ENCODE measurements at regions not wholly inside any gene's neighbourhood (a gene's known extent, or its start where the extent isn't known, plus 50 kb on each side); places are given as distances from the start of the nearest gene placed in this dataset.

DNA sequence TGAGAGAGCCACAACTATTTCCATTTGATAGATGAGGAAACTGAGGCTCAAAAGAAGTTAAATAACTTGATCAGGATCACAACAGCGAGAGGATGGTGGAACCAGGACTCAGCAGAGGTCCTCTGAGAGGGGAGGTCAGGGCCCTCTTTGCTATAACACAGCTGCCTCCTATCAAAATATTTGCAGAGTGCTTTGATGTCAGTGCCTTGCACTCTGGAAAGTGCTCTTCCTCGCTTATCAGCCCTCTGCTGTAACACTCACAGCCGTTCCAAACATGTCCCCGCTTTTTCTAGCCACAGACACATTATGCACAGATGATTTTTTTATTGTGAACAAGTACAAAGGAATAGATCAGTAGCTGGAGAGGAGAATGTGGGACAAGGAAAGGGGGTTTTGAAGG is 71.8 kb upstream of the ARHGAP29 start (continued):
- TF ChIP-seq ZNF503 (CRISPR knock-in tag; IDR thresholded peaks at IDR 0.05) (no peak), HMG20A (CRISPR knock-in tag; IDR thresholded peaks at IDR 0.05; ENCODE audit: borderline replicate concordance) (no peak; the same call in 1 of the 2 replicates), ZIK1 (CRISPR knock-in tag; IDR thresholded peaks at IDR 0.05; ENCODE audit: borderline replicate concordance, low read depth) (no peak), GTF3A (CRISPR knock-in tag; conservative IDR thresholded peaks at IDR 0.05) (no peak), ZFX (CRISPR knock-in tag; IDR thresholded peaks at IDR 0.05; ENCODE audit: low read depth) (0 out of 2 replicates have a peak, but pooled peaks have one; percentile 19), ZNF674 (CRISPR knock-in tag; IDR thresholded peaks at IDR 0.05; ENCODE audit: low read depth) (no peak), NCOR1 (IDR thresholded peaks at IDR 0.05; ENCODE audit: borderline replicate concordance, low read length) (no peak), EEA1 (CRISPR knock-in tag; IDR thresholded peaks at IDR 0.05; ENCODE audit: borderline replicate concordance) (no peak), NCOA1 (CRISPR knock-in tag; IDR thresholded peaks at IDR 0.05) (no peak), EP300 (IDR thresholded peaks at IDR 0.05; ENCODE audit: low read depth in 2 of 2, low read length in 2 of 2) (peak in 1 of 2 experiments; percentile 59; a peak in 1 of 4 replicates), EP300 (CRISPR knock-in tag; IDR thresholded peaks at IDR 0.05; ENCODE audit: borderline replicate concordance) (no peak), STAG1 (CRISPR knock-in tag; IDR thresholded peaks at IDR 0.05) (no peak), EHMT2 (IDR thresholded peaks at IDR 0.05; ENCODE audit: borderline replicate concordance, low read depth, low read length) (no peak), NFATC3 (CRISPR knock-in tag; IDR thresholded peaks at IDR 0.05) (no peak), POLR2AphosphoS2 (IDR thresholded peaks at IDR 0.05; ENCODE audit: low read depth, low read length) (no peak), MAF1 (CRISPR knock-in tag; IDR thresholded peaks at IDR 0.05; ENCODE audit: borderline replicate concordance) (no peak), GPN1 (CRISPR knock-in tag; IDR thresholded peaks at IDR 0.05; ENCODE audit: borderline replicate concordance) (no peak), NFYB (CRISPR knock-in tag; IDR thresholded peaks at IDR 0.05) (no peak)
- TF ChIP-seq, protein P1, sequence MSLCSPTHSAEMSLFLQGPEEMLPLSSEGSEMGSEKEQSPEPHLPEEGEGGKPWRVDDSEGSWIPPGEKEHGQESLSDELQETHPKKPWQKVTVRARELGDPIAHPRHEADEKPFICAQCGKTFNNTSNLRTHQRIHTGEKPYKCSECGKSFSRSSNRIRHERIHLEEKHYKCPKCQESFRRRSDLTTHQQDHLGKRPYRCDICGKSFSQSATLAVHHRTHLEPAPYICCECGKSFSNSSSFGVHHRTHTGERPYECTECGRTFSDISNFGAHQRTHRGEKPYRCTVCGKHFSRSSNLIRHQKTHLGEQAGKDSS (CRISPR knock-in tag; IDR thresholded peaks at IDR 0.05; ENCODE audit: borderline replicate concordance, low read depth) = peak; percentile 97
- TF ChIP-seq, protein P2, sequence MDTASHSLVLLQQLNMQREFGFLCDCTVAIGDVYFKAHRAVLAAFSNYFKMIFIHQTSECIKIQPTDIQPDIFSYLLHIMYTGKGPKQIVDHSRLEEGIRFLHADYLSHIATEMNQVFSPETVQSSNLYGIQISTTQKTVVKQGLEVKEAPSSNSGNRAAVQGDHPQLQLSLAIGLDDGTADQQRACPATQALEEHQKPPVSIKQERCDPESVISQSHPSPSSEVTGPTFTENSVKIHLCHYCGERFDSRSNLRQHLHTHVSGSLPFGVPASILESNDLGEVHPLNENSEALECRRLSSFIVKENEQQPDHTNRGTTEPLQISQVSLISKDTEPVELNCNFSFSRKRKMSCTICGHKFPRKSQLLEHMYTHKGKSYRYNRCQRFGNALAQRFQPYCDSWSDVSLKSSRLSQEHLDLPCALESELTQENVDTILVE (CRISPR knock-in tag; IDR thresholded peaks at IDR 0.05) = no peak
- TF ChIP-seq, protein P3, sequence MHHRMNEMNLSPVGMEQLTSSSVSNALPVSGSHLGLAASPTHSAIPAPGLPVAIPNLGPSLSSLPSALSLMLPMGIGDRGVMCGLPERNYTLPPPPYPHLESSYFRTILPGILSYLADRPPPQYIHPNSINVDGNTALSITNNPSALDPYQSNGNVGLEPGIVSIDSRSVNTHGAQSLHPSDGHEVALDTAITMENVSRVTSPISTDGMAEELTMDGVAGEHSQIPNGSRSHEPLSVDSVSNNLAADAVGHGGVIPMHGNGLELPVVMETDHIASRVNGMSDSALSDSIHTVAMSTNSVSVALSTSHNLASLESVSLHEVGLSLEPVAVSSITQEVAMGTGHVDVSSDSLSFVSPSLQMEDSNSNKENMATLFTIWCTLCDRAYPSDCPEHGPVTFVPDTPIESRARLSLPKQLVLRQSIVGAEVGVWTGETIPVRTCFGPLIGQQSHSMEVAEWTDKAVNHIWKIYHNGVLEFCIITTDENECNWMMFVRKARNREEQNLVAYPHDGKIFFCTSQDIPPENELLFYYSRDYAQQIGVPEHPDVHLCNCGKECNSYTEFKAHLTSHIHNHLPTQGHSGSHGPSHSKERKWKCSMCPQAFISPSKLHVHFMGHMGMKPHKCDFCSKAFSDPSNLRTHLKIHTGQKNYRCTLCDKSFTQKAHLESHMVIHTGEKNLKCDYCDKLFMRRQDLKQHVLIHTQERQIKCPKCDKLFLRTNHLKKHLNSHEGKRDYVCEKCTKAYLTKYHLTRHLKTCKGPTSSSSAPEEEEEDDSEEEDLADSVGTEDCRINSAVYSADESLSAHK (CRISPR knock-in tag; IDR thresholded peaks at IDR 0.05; ENCODE audit: borderline replicate concordance) = no peak
- TF ChIP-seq, protein P4, sequence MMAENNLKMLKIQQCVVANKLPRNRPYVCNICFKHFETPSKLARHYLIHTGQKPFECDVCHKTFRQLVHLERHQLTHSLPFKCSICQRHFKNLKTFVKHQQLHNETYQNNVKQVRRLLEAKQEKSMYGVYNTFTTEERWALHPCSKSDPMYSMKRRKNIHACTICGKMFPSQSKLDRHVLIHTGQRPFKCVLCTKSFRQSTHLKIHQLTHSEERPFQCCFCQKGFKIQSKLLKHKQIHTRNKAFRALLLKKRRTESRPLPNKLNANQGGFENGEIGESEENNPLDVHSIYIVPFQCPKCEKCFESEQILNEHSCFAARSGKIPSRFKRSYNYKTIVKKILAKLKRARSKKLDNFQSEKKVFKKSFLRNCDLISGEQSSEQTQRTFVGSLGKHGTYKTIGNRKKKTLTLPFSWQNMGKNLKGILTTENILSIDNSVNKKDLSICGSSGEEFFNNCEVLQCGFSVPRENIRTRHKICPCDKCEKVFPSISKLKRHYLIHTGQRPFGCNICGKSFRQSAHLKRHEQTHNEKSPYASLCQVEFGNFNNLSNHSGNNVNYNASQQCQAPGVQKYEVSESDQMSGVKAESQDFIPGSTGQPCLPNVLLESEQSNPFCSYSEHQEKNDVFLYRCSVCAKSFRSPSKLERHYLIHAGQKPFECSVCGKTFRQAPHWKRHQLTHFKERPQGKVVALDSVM (CRISPR knock-in tag; IDR thresholded peaks at IDR 0.05) = peak; percentile 97

Measured in HepG2 (cell line).